Spinal cord (tissue), 9 donors: ENCODE measurements at regions not wholly inside any gene's neighbourhood (a gene's known extent, or its start where the extent isn't known, plus 50 kb on each side); places are given as distances from the start of the nearest gene placed in this dataset.

ENCODE experiments used
- DNase-seq, 6 donors: peaks; one replicate each; pipeline versions ENCODE4 v3.0.0 to v3.0.0-alpha.2; 2013 to 2015; ENCODE audit warnings: low spot score in 6 of 6, low read depth in 4 of 6
- H3K27ac ChIP-seq: one replicate; pipeline ENCODE4 v1.5.1; 2013; ENCODE audit warnings: low read depth, low read length, control low read depth
- H3K27me3 ChIP-seq: one replicate; pipeline ENCODE4 v1.6.1; 2013; ENCODE audit warnings: low read length; ENCODE audit not compliant: control insufficient read depth, insufficient read depth
- H3K36me3 ChIP-seq: one replicate; pipeline ENCODE4 v1.6.1; 2013; ENCODE audit warnings: low read length; ENCODE audit not compliant: control insufficient read depth, insufficient read depth
- H3K4me1 ChIP-seq: one replicate; pipeline ENCODE4 v1.6.1; 2013; ENCODE audit warnings: low read length; ENCODE audit not compliant: control insufficient read depth, insufficient read depth
- H3K4me3 ChIP-seq: one replicate; pipeline ENCODE4 v1.5.1; 2013; ENCODE audit warnings: low read depth, low read length, control low read depth
- H3K9me3 ChIP-seq: one replicate; pipeline ENCODE4 v1.6.1; 2013; ENCODE audit warnings: low read length; ENCODE audit not compliant: control insufficient read depth, insufficient read depth
- WGBS: methylation state at CpG from one replicate; pipeline ENCODE4 v1.1.5; 2013; ENCODE audit warnings: missing lambda C conversion rate; ENCODE audit not compliant: insufficient coverage; 5-methylcytosine and 5-hydroxymethylcytosine counted together
- donor health status: healthy.

DNA sequence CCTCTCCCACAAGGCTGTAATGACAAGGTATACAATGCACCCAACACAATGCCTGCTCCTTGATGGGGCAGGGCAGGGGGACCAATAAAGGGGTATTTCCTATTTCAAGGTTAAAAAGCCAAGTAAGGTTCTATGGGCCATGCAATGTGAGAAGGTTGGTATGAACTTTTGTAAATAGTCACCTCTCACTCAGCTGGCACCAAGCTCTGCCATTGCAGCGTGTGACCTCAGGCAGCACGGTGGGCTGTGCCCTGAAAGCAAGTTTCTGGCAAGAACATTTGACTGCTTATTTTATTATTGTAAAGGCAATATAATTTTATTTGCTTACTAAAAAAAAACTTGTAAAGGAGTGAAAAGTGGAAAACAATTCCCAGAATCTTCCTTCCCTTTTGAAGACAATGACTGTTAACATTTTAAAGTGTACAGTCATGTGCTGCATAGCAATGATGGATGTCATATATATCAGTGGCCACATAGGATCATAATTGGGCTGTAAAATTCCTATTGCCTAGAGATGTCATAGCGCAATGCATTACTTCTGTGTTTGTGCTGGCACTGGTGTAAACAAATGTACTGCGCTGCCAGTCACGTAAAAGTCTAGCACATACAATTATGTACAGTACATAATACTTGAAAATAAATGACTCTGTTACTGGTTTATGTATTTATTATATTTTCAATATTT, 167.3 kb upstream of the RORA start:
- H3K4me3 ChIP-seq: no peak overlapping the region
- WGBS: no CpG with 5 or more reads among the region's 5 CpGs
- peak in 1 of 6 donors; percentile 5 for DNase-seq
- no peaks in the 10 kb centered on the region for H3K4me1 ChIP-seq
- no peak overlapping the region for H3K27ac ChIP-seq
- no peaks in the 10 kb centered on the region for H3K9me3 ChIP-seq
- H3K36me3 ChIP-seq: no peaks in the 10 kb centered on the region
- no peaks in the 10 kb centered on the region for H3K27me3 ChIP-seq

DNA sequence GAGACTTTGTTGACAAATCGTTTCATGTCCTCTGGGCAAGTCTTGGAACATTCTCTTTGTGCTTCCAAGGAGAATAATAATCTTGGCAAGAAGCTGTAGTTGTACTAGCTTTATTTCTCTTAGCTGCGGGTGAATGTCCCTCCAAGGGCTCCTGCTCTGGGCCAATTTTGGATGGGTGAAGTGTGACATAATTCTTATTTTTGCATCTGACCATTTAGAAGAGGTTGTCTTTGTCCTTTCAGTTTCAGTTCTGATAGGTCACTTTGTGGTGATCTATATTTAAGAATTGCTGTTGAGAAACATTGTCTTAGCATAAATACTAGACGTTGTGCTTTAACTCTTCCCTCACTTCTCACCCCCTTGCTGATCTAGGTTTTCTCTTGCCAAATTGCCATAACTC, 164.8 kb upstream of the RORA start:
- Histone ChIP-seq H3K36me3 (no peaks in the 10 kb centered on the region), H3K4me1 (no peaks in the 10 kb centered on the region), H3K4me3 (no peak overlapping the region), H3K9me3 (no peaks in the 10 kb centered on the region), H3K27ac (no peak overlapping the region), H3K27me3 (no peaks in the 10 kb centered on the region)
- peak in 2 of 6 donors; percentile 25 to 28 for DNase-seq
- WGBS: 43% methylated on average over 1 of the region's 3 CpGs

DNA sequence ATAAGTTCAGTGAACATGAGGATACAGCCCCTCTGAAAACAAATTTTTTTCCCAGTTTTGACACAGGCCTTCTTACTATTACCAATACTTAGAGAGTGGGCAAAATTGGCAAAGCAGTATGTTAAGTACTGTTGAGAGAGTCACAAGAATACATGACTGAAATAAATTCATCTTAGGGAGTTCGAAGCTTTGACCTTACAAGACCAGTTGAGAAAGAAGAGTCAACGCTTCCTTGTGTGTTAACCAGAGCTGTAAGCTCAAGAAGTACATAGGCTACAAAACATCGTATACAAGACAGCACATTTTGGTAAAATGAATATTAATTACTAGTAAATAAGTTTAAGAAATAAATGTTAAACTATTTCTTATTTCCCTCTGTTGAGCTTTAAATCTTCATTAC, 164.4 kb upstream of the RORA start:
- Histone ChIP-seq H3K4me1 (no peaks in the 10 kb centered on the region), H3K4me3 (no peak overlapping the region), H3K27me3 (no peaks in the 10 kb centered on the region), H3K27ac (no peak overlapping the region), H3K9me3 (no peaks in the 10 kb centered on the region), H3K36me3 (no peaks in the 10 kb centered on the region)
- no peak for DNase-seq
- no CpG with 5 or more reads among the region's 3 CpGs for WGBS

GRCh38 chr15:61390138-61390537, 161.0 kb upstream of the RORA start:
- H3K27ac ChIP-seq: no peak overlapping the region
- no peaks in the 10 kb centered on the region for H3K36me3 ChIP-seq
- H3K4me1 ChIP-seq: no peaks in the 10 kb centered on the region
- H3K27me3 ChIP-seq: no peaks in the 10 kb centered on the region
- H3K4me3 ChIP-seq: no peak overlapping the region
- DNase-seq: no peak
- H3K9me3 ChIP-seq: no peaks in the 10 kb centered on the region

- Histone ChIP-seq H3K4me1 (no peaks in the 10 kb centered on the region), H3K27ac (no peak overlapping the region), H3K27me3 (no peaks in the 10 kb centered on the region), H3K9me3 (no peaks in the 10 kb centered on the region), H3K36me3 (no peaks in the 10 kb centered on the region), H3K4me3 (no peak overlapping the region)
- WGBS: 88% methylated on average over 4 of the region's 6 CpGs
- no peak for DNase-seq
These were observed 160.4 kb upstream of the RORA start for GRCh38 chr15:61389334-61390028.

- H3K4me1 ChIP-seq: no peaks in the 10 kb centered on the region
- DNase-seq: no peak
- no peaks in the 10 kb centered on the region for H3K36me3 ChIP-seq
- H3K27ac ChIP-seq: no peak overlapping the region
- no peaks in the 10 kb centered on the region for H3K27me3 ChIP-seq
- no peaks in the 10 kb centered on the region for H3K9me3 ChIP-seq
- no peak overlapping the region for H3K4me3 ChIP-seq
These were observed 158.6 kb upstream of the RORA start for GRCh38 chr15:61387675-61388074.

GRCh38 chr15:61383421-61383820, 154.3 kb upstream of the RORA start:
- WGBS: 68% methylated on average over 2 of the region's 2 CpGs
- Histone ChIP-seq H3K4me1 (no peaks in the 10 kb centered on the region), H3K36me3 (no peaks in the 10 kb centered on the region), H3K9me3 (no peaks in the 10 kb centered on the region), H3K4me3 (no peak overlapping the region), H3K27ac (no peak overlapping the region), H3K27me3 (no peaks in the 10 kb centered on the region)
- no peak for DNase-seq

DNA sequence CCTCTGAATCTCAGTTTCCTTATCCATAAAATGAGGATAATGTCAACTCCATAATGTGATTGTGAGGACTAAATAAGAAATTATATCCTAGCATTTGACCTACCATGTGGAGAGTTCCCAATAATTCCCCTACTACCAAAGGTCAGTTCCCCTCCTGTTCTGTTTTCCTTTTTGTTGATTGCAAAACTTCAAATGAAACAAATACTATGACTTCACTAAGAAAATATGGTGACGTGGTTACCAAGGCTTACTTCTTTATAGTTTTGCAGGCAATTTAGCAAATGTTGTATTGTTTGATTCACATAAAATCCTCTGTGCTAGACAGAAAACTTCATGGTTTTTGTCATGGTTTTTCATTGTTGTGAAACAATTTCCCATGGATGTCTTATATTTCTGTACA, 153.8 kb upstream of the RORA start:
- no peaks in the 10 kb centered on the region for H3K9me3 ChIP-seq
- no peak overlapping the region for H3K4me3 ChIP-seq
- no peaks in the 10 kb centered on the region for H3K36me3 ChIP-seq
- H3K27ac ChIP-seq: no peak overlapping the region
- no CpG with 5 or more reads among the region's 1 CpG for WGBS
- H3K4me1 ChIP-seq: no peaks in the 10 kb centered on the region
- no peaks in the 10 kb centered on the region for H3K27me3 ChIP-seq
- DNase-seq: no peak

GRCh38 chr15:61381501-61381900, 152.4 kb upstream of the RORA start:
- Histone ChIP-seq H3K27ac (no peak overlapping the region), H3K9me3 (no peaks in the 10 kb centered on the region), H3K27me3 (no peaks in the 10 kb centered on the region), H3K4me1 (no peaks in the 10 kb centered on the region), H3K4me3 (no peak overlapping the region), H3K36me3 (no peaks in the 10 kb centered on the region)
- DNase-seq: no peak
- 100% methylated on average over 2 of the region's 3 CpGs for WGBS

GRCh38 chr15:61380270-61380669, 151.2 kb upstream of the RORA start:
- H3K4me3 ChIP-seq: no peak overlapping the region
- H3K27ac ChIP-seq: no peak overlapping the region
- H3K27me3 ChIP-seq: no peaks in the 10 kb centered on the region
- DNase-seq: no peak
- H3K36me3 ChIP-seq: no peaks in the 10 kb centered on the region
- H3K4me1 ChIP-seq: no peaks in the 10 kb centered on the region
- H3K9me3 ChIP-seq: peaks cover 1% of the 10 kb centered on the region
- whole genome bisulfite sequencing: 83% methylated on average over 1 of the region's 2 CpGs
